Erythroblast (primary cell): ENCODE measurements at regions not wholly inside any gene's neighbourhood (a gene's known extent, or its start where the extent isn't known, plus 50 kb on each side); places are given as distances from the start of the nearest gene placed in this dataset.

Experiments
- GATA1 ChIP-seq: IDR thresholded peaks from 2 replicates; pipeline ENCODE4 v1.6.1; 2011; ENCODE audit warnings: low read depth, mild to moderate bottlenecking, control low read depth, low read length, moderate library complexity
- POLR2A ChIP-seq: IDR thresholded peaks from 2 replicates; pipeline ENCODE4 v1.6.1; 2011; ENCODE audit warnings: mild to moderate bottlenecking, low read length

DNA sequence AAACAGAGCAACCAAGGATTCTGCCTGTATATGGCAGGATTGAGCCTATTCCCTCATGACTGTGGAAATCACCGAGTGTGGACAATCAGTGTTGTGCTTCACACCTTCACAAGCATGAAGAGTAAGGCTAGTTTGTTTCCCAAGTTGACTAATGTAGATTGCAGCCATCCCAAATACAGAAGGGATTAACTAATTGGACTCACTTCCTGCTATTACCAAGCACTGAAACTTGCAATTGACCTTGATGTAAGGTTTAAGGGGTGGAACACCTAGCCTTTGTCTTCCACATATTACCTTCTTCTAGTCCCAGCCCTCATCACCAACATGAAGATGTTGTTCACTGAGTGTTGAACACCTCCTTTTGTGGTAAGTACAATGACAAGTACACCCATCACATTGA, 120.9 kb upstream of the RND3 start:
- TF ChIP-seq POLR2A (no peak), GATA1 (no peak)
